ENCODE measurements at regions not wholly inside any gene's neighbourhood (a gene's known extent, or its start where the extent isn't known, plus 50 kb on each side); places are given as distances from the start of the nearest gene placed in this dataset.

GRCh38 chr9:96137671-96138429 lies 164.1 kb downstream of the HSD17B3 start:
- TF ChIP-seq EZH2phosphoT487 (IDR thresholded peaks at IDR 0.05; ENCODE audit: borderline replicate concordance, low read depth, low read length) (no peak), CTCF (conservative IDR thresholded peaks at IDR 0.05; ENCODE audit: low read length) (no peak)
